ENCODE measurements at regions not wholly inside any gene's neighbourhood (a gene's known extent, or its start where the extent isn't known, plus 50 kb on each side); places are given as distances from the start of the nearest gene placed in this dataset.

DNA sequence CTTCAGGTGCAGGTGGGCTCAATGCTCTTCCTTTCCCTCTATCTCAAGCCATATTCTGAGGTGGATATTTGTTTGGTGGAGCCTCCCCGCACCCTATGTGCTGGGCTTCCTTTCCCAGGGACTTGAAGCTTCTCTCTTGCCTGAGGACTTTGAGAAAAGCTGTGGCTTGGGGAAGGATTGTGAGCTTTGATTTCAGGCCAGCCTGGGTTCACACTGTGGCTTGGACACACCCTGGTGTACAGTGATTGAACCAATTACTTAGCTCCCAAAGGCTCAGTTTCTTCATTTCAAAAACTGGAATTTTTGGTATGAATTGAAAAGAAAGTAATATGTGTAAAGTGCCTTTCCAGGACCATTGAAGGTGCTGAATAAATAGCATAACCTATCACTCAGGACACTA lies 224.5 kb upstream of the GLI3 start:
- TF ChIP-seq CTCF (IDR thresholded peaks at IDR 0.05; ENCODE audit: insufficient read depth, low read length, poor library complexity, severe bottlenecking) = no peak
- TF ChIP-seq EZH2phosphoT487 (conservative IDR thresholded peaks at IDR 0.05; ENCODE audit: low read length) = no peak

All from SU-DHL-6 (cell line).